ENCODE measurements at regions not wholly inside any gene's neighbourhood (a gene's known extent, or its start where the extent isn't known, plus 50 kb on each side); places are given as distances from the start of the nearest gene placed in this dataset.

DNA sequence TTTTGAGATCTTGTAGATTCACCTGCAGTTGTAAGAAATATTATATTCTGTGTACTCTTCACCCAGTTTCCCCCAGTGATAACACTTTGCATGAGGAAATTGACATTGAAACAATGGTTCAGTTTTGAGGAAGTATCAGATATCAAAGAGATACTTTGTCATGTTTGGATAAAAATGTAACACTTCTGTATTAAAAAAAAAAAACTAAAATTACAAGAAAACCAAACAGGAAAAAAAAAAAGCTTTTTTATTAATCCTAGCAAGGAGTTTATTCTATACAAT is 204.0 kb downstream of the ARL4C start:
- Histone ChIP-seq H3K4me3 (ENCODE audit: low read length, poor library complexity, severe bottlenecking) (peak overlapping the region; percentile 56), H3K4me2 (ENCODE audit: low read depth, low read length, poor library complexity, severe bottlenecking) (peak overlapping the region; percentile 86), H3K79me2 (ENCODE audit: insufficient read depth, low read length) (no peaks in the 10 kb centered on the region), H2AFZ (ENCODE audit: low read length) (no peak overlapping the region), H3F3A (ENCODE audit: low read depth) (peaks cover 25% of the 10 kb centered on the region), H3K36me3 (ENCODE audit: insufficient read depth, low read length) (no peaks in the 10 kb centered on the region), H3K4me1 (ENCODE audit: insufficient read depth, low read length, poor library complexity, severe bottlenecking) (peaks cover 58% of the 10 kb centered on the region), H3K27me3 (ENCODE audit: insufficient read depth, low read length, poor library complexity, severe bottlenecking) (no peaks in the 10 kb centered on the region), H4K20me1 (ENCODE audit: insufficient read depth, low read length, poor library complexity, severe bottlenecking) (no peaks in the 10 kb centered on the region), H3K9ac (ENCODE audit: low read depth, low read length, poor library complexity, severe bottlenecking) (peak overlapping the region; percentile 43), H3K9me2 (replicated peaks; ENCODE audit: low read depth, low read length) (no peaks in the 10 kb centered on the region), H3K9me3 (ENCODE audit: insufficient read depth, low read depth, low read length) (no peaks in the 10 kb centered on the region)
- TF ChIP-seq EZH2phosphoT487 (IDR thresholded peaks at IDR 0.05; ENCODE audit: borderline replicate concordance), result no peak
- no peak for TF ChIP-seq CTCF (conservative IDR thresholded peaks at IDR 0.05; ENCODE audit: low read length)

- peak overlapping the region; percentile 86 for H3K4me2 ChIP-seq (ENCODE audit: low read depth, low read length, poor library complexity, severe bottlenecking)
- TF ChIP-seq CTCF (conservative IDR thresholded peaks at IDR 0.05; ENCODE audit: low read length), result peak; percentile 26
- no peak for TF ChIP-seq EZH2phosphoT487 (IDR thresholded peaks at IDR 0.05; ENCODE audit: borderline replicate concordance)
- no peaks in the 10 kb centered on the region for H3K9me3 ChIP-seq (ENCODE audit: insufficient read depth, low read depth, low read length)
- H3K4me3 ChIP-seq (ENCODE audit: low read length, poor library complexity, severe bottlenecking), result peak overlapping the region; percentile 67
- peaks cover 58% of the 10 kb centered on the region for H3K4me1 ChIP-seq (ENCODE audit: insufficient read depth, low read length, poor library complexity, severe bottlenecking)
- peak overlapping the region; percentile 2; the same call in 1 of the 2 replicates for H2AFZ ChIP-seq (ENCODE audit: low read length)
- no peaks in the 10 kb centered on the region for H3K9me2 ChIP-seq (replicated peaks; ENCODE audit: low read depth, low read length)
- peaks cover 25% of the 10 kb centered on the region for H3F3A ChIP-seq (ENCODE audit: low read depth)
- no peaks in the 10 kb centered on the region for H3K79me2 ChIP-seq (ENCODE audit: insufficient read depth, low read length)
- H4K20me1 ChIP-seq (ENCODE audit: insufficient read depth, low read length, poor library complexity, severe bottlenecking), result no peaks in the 10 kb centered on the region
- peak overlapping the region; percentile 67 for H3K9ac ChIP-seq (ENCODE audit: low read depth, low read length, poor library complexity, severe bottlenecking)
- no peaks in the 10 kb centered on the region for H3K36me3 ChIP-seq (ENCODE audit: insufficient read depth, low read length)
- H3K27me3 ChIP-seq (ENCODE audit: insufficient read depth, low read length, poor library complexity, severe bottlenecking), result no peaks in the 10 kb centered on the region
These were observed 204.5 kb downstream of the ARL4C start for GRCh38 chr2:234292205-234292961.

DNA sequence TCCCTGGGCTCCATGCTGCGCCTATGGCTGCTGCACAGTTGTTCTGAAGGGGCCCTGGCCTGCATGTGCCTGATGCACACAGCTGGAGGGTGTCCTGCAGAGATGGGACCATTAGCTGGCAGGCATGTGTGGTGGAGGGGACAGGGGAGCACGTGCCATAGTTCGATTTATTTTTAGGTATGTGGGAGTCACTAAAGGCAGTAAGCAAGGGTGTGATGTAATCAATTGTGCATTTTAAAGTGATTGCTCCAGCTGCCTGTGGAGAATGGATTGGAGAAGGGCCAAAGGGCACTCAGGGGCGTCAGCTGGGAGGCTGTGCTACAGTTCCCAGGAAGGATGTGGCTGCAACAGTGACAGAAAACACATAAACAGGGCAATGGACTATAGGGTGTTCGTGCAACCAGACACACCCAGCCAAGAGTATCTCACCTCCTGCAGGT is 205.1 kb downstream of the ARL4C start:
- Histone ChIP-seq H2AFZ (ENCODE audit: low read length) (peak overlapping the region; percentile 2; the same call in 1 of the 2 replicates), H3K4me3 (ENCODE audit: low read length, poor library complexity, severe bottlenecking) (peak overlapping the region; percentile 67), H3K9me3 (ENCODE audit: insufficient read depth, low read depth, low read length) (no peaks in the 10 kb centered on the region), H3F3A (ENCODE audit: low read depth) (peaks cover 25% of the 10 kb centered on the region), H4K20me1 (ENCODE audit: insufficient read depth, low read length, poor library complexity, severe bottlenecking) (no peaks in the 10 kb centered on the region), H3K4me1 (ENCODE audit: insufficient read depth, low read length, poor library complexity, severe bottlenecking) (peaks cover 58% of the 10 kb centered on the region), H3K4me2 (ENCODE audit: low read depth, low read length, poor library complexity, severe bottlenecking) (peak overlapping the region; percentile 86), H3K79me2 (ENCODE audit: insufficient read depth, low read length) (no peaks in the 10 kb centered on the region), H3K9ac (ENCODE audit: low read depth, low read length, poor library complexity, severe bottlenecking) (peak overlapping the region; percentile 67), H3K27me3 (ENCODE audit: insufficient read depth, low read length, poor library complexity, severe bottlenecking) (no peaks in the 10 kb centered on the region), H3K36me3 (ENCODE audit: insufficient read depth, low read length) (no peaks in the 10 kb centered on the region), H3K9me2 (replicated peaks; ENCODE audit: low read depth, low read length) (no peaks in the 10 kb centered on the region)
- no peak for TF ChIP-seq EZH2phosphoT487 (IDR thresholded peaks at IDR 0.05; ENCODE audit: borderline replicate concordance)
- TF ChIP-seq CTCF (conservative IDR thresholded peaks at IDR 0.05; ENCODE audit: low read length), result no peak

All from Loucy (cell line).